NCI-H2227 treated with DMSO at 0.1 percent for 48 hours (cell line): ENCODE measurements at regions not wholly inside any gene's neighbourhood (a gene's known extent, or its start where the extent isn't known, plus 50 kb on each side); places are given as distances from the start of the nearest gene placed in this dataset.

Source experiments
- DNase-seq: peaks from one replicate; lab custom pipeline; 2025; lab: John Stamatoyannopoulos, UW

GRCh38 chr13:29926098-29926476 is 75.7 kb upstream of the UBL3 start:
- no peak for DNase-seq

GRCh38 chr13:29925457-29926097 is 75.2 kb upstream of the UBL3 start:
- DNase-seq: no peak

GRCh38 chr13:29924482-29925350 is 74.3 kb upstream of the UBL3 start:
- no peak for DNase-seq

GRCh38 chr13:29923554-29924481 is 73.4 kb upstream of the UBL3 start:
- no peak for DNase-seq

- no peak for DNase-seq
These were observed 72.5 kb upstream of the UBL3 start for GRCh38 chr13:29922896-29923295.

GRCh38 chr13:29922281-29922821 is 71.9 kb upstream of the UBL3 start:
- no peak for DNase-seq

GRCh38 chr13:29921542-29921941 is 71.1 kb upstream of the UBL3 start:
- DNase-seq: no peak

GRCh38 chr13:29920025-29920643 is 69.7 kb upstream of the UBL3 start:
- no peak for DNase-seq

- no peak for DNase-seq
These were observed 68.4 kb upstream of the UBL3 start for GRCh38 chr13:29918845-29919244.

- DNase-seq: no peak
These were observed 67.2 kb upstream of the UBL3 start for GRCh38 chr13:29917650-29918049.

GRCh38 chr13:29914581-29914980 is 64.2 kb upstream of the UBL3 start:
- no peak for DNase-seq

- DNase-seq: no peak
These were observed 61.5 kb upstream of the UBL3 start for GRCh38 chr13:29911781-29912418.

GRCh38 chr13:29909975-29910674 is 59.7 kb upstream of the UBL3 start:
- DNase-seq: no peak

GRCh38 chr13:29909081-29909730 is 58.8 kb upstream of the UBL3 start:
- no peak for DNase-seq

GRCh38 chr13:29908416-29909080 is 58.1 kb upstream of the UBL3 start:
- no peak for DNase-seq

- DNase-seq: no peak
These were observed 57.3 kb upstream of the UBL3 start for GRCh38 chr13:29907670-29908069.

GRCh38 chr13:29906432-29907011 is 56.1 kb upstream of the UBL3 start:
- no peak for DNase-seq

- DNase-seq: peak; percentile 6
These were observed 55.4 kb upstream of the UBL3 start for GRCh38 chr13:29905845-29906244.

GRCh38 chr13:29903996-29904395 is 53.6 kb upstream of the UBL3 start:
- no peak for DNase-seq
